Hepatocyte (in vitro differentiated cells): ENCODE measurements at regions not wholly inside any gene's neighbourhood (a gene's known extent, or its start where the extent isn't known, plus 50 kb on each side); places are given as distances from the start of the nearest gene placed in this dataset.

ENCODE experiments used
- DNase-seq: peaks from one replicate; pipeline ENCODE4 v3.0.0-alpha.2; 2016; ENCODE audit warnings: low spot score
- H2AFZ ChIP-seq: fragments of 200-600 bp; sonication (generic); 2 replicates; pipeline ENCODE4 v1.6.0; 2016; ENCODE audit warnings: antibody characterized with exemption, mild to moderate bottlenecking
- H3K27ac ChIP-seq: fragments of 200-600 bp; sonication (generic); 2 replicates; pipeline ENCODE4 v1.5.1; 2016; ENCODE audit warnings: mild to moderate bottlenecking
- H3K27me3 ChIP-seq: fragments of 200-600 bp; sonication (generic); 2 replicates; pipeline ENCODE4 v1.6.1; 2016
- H3K36me3 ChIP-seq: fragments of 200-600 bp; sonication (generic); replicated peaks from 2 replicates; pipeline ENCODE4 v1.5.1; 2016; ENCODE audit warnings: low read depth; ENCODE audit not compliant: insufficient read depth
- H3K4me1 ChIP-seq: fragments of 200-600 bp; sonication (generic); 2 replicates; pipeline ENCODE4 v1.5.1; 2016; ENCODE audit warnings: mild to moderate bottlenecking, moderate library complexity; ENCODE audit not compliant: insufficient read depth
- H3K4me2 ChIP-seq: fragments of 200-600 bp; sonication (generic); 2 replicates; pipeline ENCODE4 v1.6.0; 2016
- H3K4me3 ChIP-seq: fragments of 200-600 bp; sonication (generic); 2 replicates; pipeline ENCODE4 v1.5.1; 2016; ENCODE audit warnings: mild to moderate bottlenecking
- H3K79me2 ChIP-seq: fragments of 200-600 bp; sonication (generic); 2 replicates; pipeline ENCODE4 v1.6.0; 2017; ENCODE audit warnings: mild to moderate bottlenecking
- H3K9me2 ChIP-seq: fragments of 200-600 bp; sonication (generic); replicated peaks from 2 replicates; pipeline ENCODE4 v1.6.0; 2017; ENCODE audit warnings: mild to moderate bottlenecking; ENCODE audit not compliant: insufficient read depth
- H3K9me3 ChIP-seq: fragments of 200-600 bp; sonication (generic); 2 replicates; pipeline ENCODE4 v1.5.1; 2016; ENCODE audit warnings: low read depth, mild to moderate bottlenecking
- H4K20me1 ChIP-seq: fragments of 200-600 bp; sonication (generic); 2 replicates; pipeline ENCODE4 v1.6.0; 2016; ENCODE audit warnings: mild to moderate bottlenecking; ENCODE audit not compliant: insufficient read depth, poor library complexity, severe bottlenecking
- CTCF ChIP-seq: fragments of 200-600 bp; sonication (generic); IDR thresholded peaks from 2 replicates; pipeline ENCODE4 v1.5.1; 2016; ENCODE audit warnings: antibody characterized with exemption, mild to moderate bottlenecking; ENCODE audit not compliant: poor library complexity
- EZH2 ChIP-seq: fragments of 200-600 bp; sonication (generic); IDR thresholded peaks from 2 replicates; pipeline ENCODE4 v1.6.1; 2016; ENCODE audit warnings: antibody characterized with exemption, mild to moderate bottlenecking, borderline replicate concordance
- EZH2phosphoT487 ChIP-seq: fragments of 200-600 bp; sonication (generic); IDR thresholded peaks from one replicate; pipeline ENCODE4 v1.6.1; 2018; ENCODE audit warnings: antibody characterized with exemption, mild to moderate bottlenecking, low read depth, moderate library complexity; ENCODE audit not compliant: unreplicated experiment, severe bottlenecking
- WGBS: methylation state at CpG from one replicate; pipeline ENCODE4 v1.1.6; 2016; ENCODE audit warnings: low lambda C conversion rate; ENCODE audit errors: missing lambda C conversion rate; 5-methylcytosine and 5-hydroxymethylcytosine counted together

- H3K4me3 ChIP-seq = no peak overlapping the region
- no peak overlapping the region for H3K27ac ChIP-seq
- peaks cover 3% of the 10 kb centered on the region for H3K27me3 ChIP-seq
- no peaks in the 10 kb centered on the region for H3K36me3 ChIP-seq
- H3K9me3 ChIP-seq = no peaks in the 10 kb centered on the region
- H2AFZ ChIP-seq = no peak overlapping the region
- H3K4me1 ChIP-seq = no peaks in the 10 kb centered on the region
- H3K4me2 ChIP-seq = no peak overlapping the region
- H3K9me2 ChIP-seq = no peaks in the 10 kb centered on the region
- H4K20me1 ChIP-seq = no peaks in the 10 kb centered on the region
- no peaks in the 10 kb centered on the region for H3K79me2 ChIP-seq
- 68% methylated on average over 4 of the region's 4 CpGs for WGBS
- no peak for DNase-seq
- no peak for TF ChIP-seq EZH2phosphoT487
- no peak for TF ChIP-seq CTCF
- TF ChIP-seq EZH2 = no peak
Measured at GRCh38 chr18:59086522-59086921, 53.2 kb upstream of the SEC11C start.

GRCh38 chr18:59087391-59087790 lies 52.3 kb upstream of the SEC11C start:
- no peak overlapping the region for H3K27ac ChIP-seq
- TF ChIP-seq CTCF (no peak), EZH2phosphoT487 (no peak), EZH2 (no peak)

More at GRCh38 chr18:59087391-59087790, 52.3 kb upstream of the SEC11C start:
- no peaks in the 10 kb centered on the region for H3K9me2 ChIP-seq
- no peaks in the 10 kb centered on the region for H3K9me3 ChIP-seq
- H4K20me1 ChIP-seq = no peaks in the 10 kb centered on the region
- H3K27me3 ChIP-seq = peaks cover 3% of the 10 kb centered on the region
- no peaks in the 10 kb centered on the region for H3K36me3 ChIP-seq
- no peaks in the 10 kb centered on the region for H3K4me1 ChIP-seq
- H3K4me2 ChIP-seq = no peak overlapping the region
- DNase-seq = no peak
- WGBS = 87% methylated on average over 3 of the region's 3 CpGs
- H2AFZ ChIP-seq = no peak overlapping the region
- no peaks in the 10 kb centered on the region for H3K79me2 ChIP-seq
- H3K4me3 ChIP-seq = no peak overlapping the region
